Gastrocnemius medialis (tissue), 4 donors: ENCODE measurements at regions not wholly inside any gene's neighbourhood (a gene's known extent, or its start where the extent isn't known, plus 50 kb on each side); places are given as distances from the start of the nearest gene placed in this dataset.

Experiments
- POLR2A ChIP-seq, 2 donors: fragments of 450-650 bp; IDR thresholded peaks; one replicate each; pipeline ENCODE4 v1.6.1; 2017; ENCODE audit warnings: antibody characterized with exemption in 2 of 2, mild to moderate bottlenecking in 2 of 2, moderate library complexity in 2 of 2
- TF ChIP-seq, protein P1 (sequence below), 5 experiments: fragments of 450-650 bp in 3 of 5; fragments of 200-600 bp in 2 of 5; sonication (generic) in 2 of 5; IDR thresholded peaks in 4 of 5; conservative IDR thresholded peaks in 1 of 5; 1 replicate in 4 of 5; 2 replicates in 1 of 5; pipeline ENCODE4 v1.5.1; 2016 to 2019; ENCODE audit warnings: antibody characterized with exemption in 5 of 5, mild to moderate bottlenecking in 3 of 5, moderate library complexity in 3 of 5

- TF ChIP-seq, protein P1, sequence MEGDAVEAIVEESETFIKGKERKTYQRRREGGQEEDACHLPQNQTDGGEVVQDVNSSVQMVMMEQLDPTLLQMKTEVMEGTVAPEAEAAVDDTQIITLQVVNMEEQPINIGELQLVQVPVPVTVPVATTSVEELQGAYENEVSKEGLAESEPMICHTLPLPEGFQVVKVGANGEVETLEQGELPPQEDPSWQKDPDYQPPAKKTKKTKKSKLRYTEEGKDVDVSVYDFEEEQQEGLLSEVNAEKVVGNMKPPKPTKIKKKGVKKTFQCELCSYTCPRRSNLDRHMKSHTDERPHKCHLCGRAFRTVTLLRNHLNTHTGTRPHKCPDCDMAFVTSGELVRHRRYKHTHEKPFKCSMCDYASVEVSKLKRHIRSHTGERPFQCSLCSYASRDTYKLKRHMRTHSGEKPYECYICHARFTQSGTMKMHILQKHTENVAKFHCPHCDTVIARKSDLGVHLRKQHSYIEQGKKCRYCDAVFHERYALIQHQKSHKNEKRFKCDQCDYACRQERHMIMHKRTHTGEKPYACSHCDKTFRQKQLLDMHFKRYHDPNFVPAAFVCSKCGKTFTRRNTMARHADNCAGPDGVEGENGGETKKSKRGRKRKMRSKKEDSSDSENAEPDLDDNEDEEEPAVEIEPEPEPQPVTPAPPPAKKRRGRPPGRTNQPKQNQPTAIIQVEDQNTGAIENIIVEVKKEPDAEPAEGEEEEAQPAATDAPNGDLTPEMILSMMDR (IDR thresholded peaks at IDR 0.05 in 4 of 5, conservative IDR thresholded peaks at IDR 0.05 in 1 of 5) = no peak
- TF ChIP-seq POLR2A (IDR thresholded peaks at IDR 0.05) = no peak
Observed at GRCh38 chr17:63024201-63024600, 58.2 kb downstream of the TANC2 start.
